ENCODE measurements at regions not wholly inside any gene's neighbourhood (a gene's known extent, or its start where the extent isn't known, plus 50 kb on each side); places are given as distances from the start of the nearest gene placed in this dataset.

DNA sequence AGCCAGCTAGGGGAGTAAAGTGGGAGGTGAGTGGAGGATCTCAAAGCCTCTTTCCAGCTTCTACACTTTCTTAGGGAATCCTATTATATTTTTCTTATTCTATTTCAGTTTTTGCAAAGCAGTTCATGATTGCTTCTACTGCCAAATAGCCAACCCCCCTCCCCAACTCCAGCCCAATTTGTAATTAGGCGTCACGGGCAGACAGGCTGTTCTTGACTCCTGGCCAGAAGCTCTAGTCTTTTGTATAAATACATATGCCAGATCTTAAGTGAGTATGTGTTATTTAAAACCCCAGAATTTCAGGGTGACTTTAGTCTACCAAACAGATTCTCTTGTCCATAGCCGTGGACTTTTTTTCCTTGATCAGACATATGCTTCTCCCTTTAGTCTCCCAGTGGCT is 255.2 kb downstream of the BUB3 start:
- DNase-seq (ENCODE audit: low spot score): no peak

DNA sequence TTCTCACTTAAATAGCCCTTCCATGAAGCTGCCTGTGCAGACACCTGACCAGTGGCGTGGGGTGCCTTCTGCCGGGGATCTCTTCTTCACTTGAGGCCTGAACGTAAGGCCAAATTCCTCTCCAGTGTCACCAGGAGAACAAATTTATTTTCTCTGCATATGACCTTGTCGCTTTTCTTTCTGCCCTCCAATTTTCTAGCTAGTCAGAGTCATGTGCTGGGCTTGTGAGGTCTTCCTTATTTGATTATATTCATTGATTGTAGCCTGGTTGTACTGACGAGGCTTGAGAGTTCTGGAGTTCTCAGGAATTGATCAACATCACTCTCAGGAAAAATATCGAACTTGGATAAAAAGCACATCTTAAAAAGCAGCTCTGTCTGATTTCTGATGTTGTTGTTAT is 255.7 kb downstream of the BUB3 start:
- no peak for DNase-seq (ENCODE audit: low spot score)

DNA sequence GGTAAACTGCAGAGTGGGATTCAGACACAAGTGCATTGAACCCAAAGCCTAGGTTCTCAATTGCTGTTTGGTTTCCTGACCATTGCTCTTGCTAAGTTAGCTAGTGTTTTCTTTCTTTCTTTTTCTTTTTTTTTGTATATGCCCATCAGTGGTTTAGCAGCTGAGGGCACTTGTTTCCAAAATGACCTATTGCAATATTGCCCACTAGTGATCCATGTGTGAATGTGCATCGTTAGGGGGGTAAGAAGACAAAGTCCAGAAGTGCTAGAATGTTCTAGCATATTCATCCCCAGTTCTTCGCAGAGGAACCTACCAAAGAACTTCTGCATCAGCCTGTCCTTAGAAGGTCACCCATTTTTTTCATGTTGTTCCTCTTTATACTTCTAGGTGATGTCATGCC is 252.8 kb upstream of the GPR26 start:
- DNase-seq (ENCODE audit: low spot score): no peak

- DNase-seq (ENCODE audit: low spot score): no peak
Observed at GRCh38 chr10:123415523-123415922, 250.6 kb upstream of the GPR26 start.

DNA sequence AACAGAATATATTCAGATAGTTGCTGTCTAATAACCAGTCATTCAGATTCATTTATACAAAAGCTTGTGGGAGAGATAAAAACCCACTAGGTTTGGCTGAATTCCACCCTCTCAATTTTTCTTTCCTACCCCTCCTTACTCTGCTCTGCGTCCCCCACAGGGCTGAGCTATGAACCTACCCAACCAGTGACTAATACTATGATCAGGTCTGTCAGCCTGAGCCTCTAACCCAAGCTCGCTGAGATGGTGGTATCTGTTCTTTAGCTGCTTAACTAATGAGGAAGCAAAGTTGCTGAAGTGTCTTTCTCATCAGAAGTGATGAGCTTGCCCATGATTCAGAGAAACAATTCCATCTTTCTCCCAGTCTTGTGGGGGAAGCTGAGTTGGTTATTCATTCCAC is 248.7 kb upstream of the GPR26 start:
- no peak for DNase-seq (ENCODE audit: low spot score)

DNA sequence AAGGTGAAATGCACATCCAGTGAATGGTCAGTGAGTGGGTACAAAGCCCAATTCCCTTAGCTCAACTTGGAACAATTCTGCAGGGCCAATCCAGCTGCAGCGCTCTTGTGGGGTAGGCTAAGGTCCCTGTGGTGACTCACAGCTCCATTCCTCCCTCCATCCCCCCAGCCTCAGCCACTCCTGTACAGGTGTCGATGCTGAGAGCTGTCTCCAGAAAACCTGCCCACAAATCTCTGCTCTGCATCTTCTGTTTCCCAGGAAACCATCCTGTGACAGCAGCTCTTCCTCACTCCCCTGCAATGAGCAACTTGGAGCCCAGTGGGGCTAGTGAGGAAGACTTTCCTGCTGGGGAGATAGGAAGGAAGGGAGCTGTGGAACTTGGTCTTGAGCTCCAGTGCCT is 244.7 kb upstream of the GPR26 start:
- no peak for DNase-seq (ENCODE audit: low spot score)

- DNase-seq (ENCODE audit: low spot score): no peak
Observed at GRCh38 chr10:123422261-123422660, 243.9 kb upstream of the GPR26 start.

DNA sequence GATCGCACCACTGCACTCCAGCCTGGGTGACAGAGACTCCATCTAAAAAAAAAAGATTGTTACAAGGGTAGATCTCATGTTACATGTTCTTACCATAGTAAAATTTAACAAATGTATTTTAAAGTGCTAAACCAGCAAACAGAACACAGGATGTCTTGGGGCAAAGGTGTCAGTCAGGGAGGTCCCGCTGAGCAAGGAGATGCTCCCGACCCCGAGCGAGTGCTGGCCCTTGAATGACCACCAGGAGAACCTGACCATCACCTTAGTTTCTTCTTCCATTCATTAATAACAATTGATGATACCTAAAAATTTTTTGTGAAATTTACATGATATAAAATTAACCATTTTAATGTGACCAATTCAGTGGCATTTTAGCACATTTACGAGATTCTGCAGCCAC is 241.6 kb upstream of the GPR26 start:
- no peak for DNase-seq (ENCODE audit: low spot score)

- DNase-seq (ENCODE audit: low spot score): no peak
Observed at GRCh38 chr10:123425680-123426079, 240.5 kb upstream of the GPR26 start.

GRCh38 chr10:123427165-123427786 is 238.9 kb upstream of the GPR26 start:
- no peak for DNase-seq (ENCODE audit: low spot score)

DNA sequence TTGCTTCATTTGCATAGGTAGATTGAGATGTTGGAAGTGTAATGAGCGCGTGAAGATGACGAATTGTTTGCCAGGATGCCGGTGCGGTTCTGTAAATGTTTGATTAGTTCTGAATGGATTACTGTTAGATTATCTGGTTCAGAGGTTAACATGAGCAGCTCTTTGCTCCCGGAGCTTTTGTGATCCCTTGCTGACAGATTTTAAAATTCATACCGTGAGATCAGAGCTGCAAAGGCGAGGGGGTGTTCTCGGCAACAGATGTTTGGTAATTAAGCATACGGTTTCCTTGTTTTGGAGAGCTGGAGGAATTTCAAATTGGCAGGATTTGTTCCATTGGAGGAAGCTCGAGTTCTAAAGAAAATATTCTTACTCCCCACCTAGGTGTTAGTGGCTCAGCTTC is 237.8 kb upstream of the GPR26 start:
- DNase-seq (ENCODE audit: low spot score): no peak

- DNase-seq (ENCODE audit: low spot score): no peak
Observed at GRCh38 chr10:123429706-123430221, 236.4 kb upstream of the GPR26 start.

GRCh38 chr10:123433539-123433938 is 232.6 kb upstream of the GPR26 start:
- DNase-seq (ENCODE audit: low spot score): no peak

DNA sequence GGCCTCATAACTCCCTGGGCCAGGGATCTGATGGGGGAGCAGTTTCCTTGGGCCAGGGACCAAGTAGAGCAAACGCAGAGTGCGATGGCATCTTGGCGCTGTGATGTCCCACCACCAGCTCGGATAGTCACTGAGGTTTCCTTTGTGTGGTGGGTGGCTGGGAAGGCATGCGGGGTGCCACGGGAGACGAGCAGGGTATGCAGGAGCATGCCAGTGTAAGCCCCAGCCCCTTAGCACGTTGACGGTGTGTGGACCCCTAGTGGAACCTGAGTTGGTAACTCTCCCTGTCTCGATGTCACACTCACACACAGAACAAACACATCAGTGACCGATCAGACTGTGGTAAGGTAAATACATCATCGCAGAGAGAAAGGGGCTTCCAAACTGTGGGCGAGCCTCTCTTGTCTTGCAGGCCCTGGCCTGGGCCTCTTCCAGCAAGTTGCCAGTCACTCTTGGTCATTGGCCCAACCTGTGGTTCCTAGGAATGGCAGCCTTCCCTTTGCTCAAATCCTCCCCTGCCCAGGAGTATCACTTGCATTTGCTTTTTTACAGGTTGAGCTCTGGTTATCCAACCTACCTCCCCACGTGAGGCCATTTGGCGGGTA is 231.6 kb upstream of the GPR26 start:
- no peak for DNase-seq (ENCODE audit: low spot score)

- DNase-seq (ENCODE audit: low spot score): no peak
Observed at GRCh38 chr10:123442901-123443300, 223.3 kb upstream of the GPR26 start.

DNA sequence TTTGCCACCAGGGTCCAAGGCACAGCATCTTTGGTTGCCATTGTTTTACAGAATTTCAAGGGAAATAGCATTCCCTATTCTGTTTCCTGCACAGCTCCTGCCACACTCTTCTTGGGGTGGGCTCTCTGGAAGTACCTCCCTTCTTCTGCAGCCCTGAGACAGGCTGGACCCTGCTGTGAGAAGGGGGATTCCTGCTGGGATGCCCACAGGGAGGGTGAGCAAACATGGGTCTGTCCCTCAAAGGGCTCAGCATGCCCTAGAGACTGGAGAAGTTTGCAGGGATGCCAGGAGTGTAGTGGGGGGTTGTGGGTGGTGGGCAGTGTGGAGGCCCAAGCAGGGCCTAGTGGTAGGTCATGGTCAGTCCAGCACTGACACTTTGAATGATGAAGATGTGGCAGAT is 222.2 kb upstream of the GPR26 start:
- DNase-seq (ENCODE audit: low spot score): no peak

DNA sequence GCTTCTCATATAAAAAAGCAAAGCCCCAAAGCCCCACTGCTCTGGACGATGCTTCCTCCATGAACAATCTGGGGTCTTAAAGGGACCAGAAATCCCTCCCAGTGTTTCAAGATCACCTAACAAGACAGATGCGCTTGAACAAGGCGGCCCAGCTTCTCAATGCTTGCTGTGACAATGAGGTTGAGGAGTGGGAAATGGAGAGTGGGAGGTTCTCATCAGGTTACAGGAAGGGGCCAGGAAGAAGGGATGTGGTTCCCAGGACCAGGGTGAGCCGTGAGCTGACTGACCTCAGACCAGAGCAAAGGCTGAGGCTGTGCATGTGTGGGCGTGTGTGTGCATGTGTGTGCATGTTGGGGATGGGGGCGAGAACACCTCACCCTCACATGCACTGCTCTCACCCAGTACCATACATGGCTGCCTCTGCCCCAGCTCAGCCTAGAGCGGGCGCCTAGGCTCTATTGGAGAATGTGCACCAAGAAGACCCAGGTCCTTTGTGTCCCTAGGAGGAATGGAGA is 220.8 kb upstream of the GPR26 start:
- no peak for DNase-seq (ENCODE audit: low spot score)

DNA sequence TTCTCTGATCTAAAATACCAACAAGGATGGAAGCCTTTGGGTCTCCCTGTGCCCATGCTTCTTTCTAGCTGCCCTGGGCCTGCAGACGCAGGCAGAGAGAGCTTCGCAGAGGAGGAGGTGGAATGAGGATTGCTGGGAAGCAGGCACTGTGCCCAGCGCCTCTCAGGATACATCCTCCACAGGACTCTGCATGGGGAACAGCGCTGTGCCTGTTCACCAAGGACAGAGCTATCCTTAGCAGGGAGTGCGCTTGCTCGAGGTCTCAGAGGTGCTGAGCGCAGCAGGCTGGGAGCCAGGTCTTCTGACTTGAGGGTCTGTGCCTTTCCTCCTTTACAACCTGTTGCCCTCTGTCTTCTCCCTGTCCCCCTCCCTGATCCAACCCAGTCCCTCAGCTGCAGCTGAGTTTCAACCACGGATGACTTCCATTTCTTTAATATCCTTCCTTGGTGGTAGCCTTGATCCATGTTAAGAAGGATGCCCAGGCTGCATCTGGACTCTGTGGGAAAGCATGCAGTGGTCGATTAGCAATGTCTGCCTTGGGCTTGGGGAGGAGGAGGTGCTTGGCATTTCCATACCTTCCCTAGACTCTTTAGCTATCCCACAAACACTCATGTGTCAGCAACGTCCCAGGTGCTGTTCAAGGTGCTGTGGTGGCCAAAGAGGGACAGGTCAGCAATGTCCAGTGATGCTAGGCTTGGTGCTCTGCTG is 219.6 kb upstream of the GPR26 start:
- no peak for DNase-seq (ENCODE audit: low spot score)

- no peak for DNase-seq (ENCODE audit: low spot score)
Observed at GRCh38 chr10:123449234-123449962, 216.8 kb upstream of the GPR26 start.

DNA sequence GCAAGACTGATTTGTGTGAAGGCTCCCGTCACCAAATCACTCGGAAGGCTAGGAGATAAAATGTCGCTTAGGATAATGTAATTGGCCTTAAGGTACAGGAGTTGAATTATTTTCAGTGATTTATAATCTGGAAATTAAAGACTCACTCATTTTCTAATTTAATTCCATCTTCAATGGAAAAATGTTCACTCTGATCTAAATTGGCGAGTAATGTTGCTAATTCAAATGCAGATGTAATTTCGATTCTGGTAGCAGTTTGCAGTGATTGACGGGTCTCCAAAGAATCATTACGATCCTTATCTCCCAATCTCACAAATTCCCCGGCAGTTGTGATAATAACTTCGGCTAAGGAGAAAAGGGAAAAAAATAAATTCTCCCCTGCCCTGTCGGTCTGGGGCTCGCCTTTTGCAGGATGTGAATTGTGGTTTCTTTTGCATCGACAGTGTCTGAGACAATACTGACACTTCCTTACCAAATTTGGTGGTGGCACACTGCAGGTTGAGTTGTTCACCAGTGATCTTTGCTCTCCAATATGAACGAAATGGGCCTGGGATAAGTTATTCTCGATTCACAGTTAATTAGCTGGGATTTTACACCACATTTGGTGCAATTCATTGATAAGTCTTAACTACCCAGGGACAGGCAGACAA is 215.1 kb upstream of the GPR26 start:
- no peak for DNase-seq (ENCODE audit: low spot score)

DNA sequence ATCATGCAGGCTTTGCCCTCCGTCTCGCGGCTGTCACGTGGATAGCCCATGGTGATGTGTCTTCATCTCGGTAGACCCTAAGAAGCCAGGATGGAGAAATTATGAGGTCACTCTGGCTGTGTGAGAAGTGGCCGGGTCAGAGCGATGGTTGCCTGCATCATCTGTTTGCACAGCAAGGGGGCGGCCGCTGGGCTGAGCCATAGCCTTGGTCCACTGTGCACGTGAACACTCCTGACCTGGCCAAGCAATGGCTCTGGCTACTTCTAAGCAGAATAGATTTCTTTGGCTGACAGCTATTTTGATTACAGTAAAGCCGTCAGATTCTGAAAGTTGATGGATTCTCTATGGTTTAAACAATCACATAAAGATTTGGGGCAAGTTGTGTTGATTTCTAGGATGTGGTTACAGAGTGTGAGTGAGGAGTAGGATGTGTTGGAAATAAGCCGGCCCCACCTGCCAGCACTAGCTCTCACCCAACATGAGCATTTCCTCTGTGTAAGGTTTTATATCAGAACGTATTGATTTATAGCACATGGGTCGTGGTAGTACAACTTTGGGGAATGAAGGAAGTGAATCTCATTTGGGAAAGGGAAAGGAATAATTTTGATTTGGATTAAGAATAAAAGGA is 214.4 kb upstream of the GPR26 start:
- no peak for DNase-seq (ENCODE audit: low spot score)
